Testis (tissue), 2 donors: ENCODE measurements at regions not wholly inside any gene's neighbourhood (a gene's known extent, or its start where the extent isn't known, plus 50 kb on each side); places are given as distances from the start of the nearest gene placed in this dataset.
A peak's percentile ranks its signal among the peaks of the same experiment; 100 is the strongest.

Source experiments
- DNase-seq: peaks from one replicate; pipeline ENCODE4 v3.0.0-alpha.2; 2019
- H3K27ac ChIP-seq, 2 donors: fragments of 200-600 bp; sonication (generic); one replicate each; pipeline ENCODE4 v1.5.1; 2019
- H3K27me3 ChIP-seq: fragments of 200-600 bp; sonication (generic); one replicate; pipeline ENCODE4 v1.5.1; 2019
- H3K36me3 ChIP-seq: fragments of 200-600 bp; sonication (generic); one replicate; pipeline ENCODE4 v1.5.1; 2017; ENCODE audit warnings: low read depth; ENCODE audit errors: missing control alignments
- H3K4me1 ChIP-seq: fragments of 200-600 bp; sonication (generic); one replicate; pipeline ENCODE4 v1.5.1; 2019
- H3K4me3 ChIP-seq, 2 donors: fragments of 200-600 bp; sonication (generic); one replicate each; pipeline ENCODE4 v1.5.1; 2017 to 2019
- H3K9me3 ChIP-seq: fragments of 200-600 bp; sonication (generic); one replicate; pipeline ENCODE4 v1.5.1; 2017
- POLR2A ChIP-seq: fragments of 450-650 bp; IDR thresholded peaks from one replicate; pipeline ENCODE4 v1.6.1; 2017; ENCODE audit warnings: antibody characterized with exemption, mild to moderate bottlenecking, moderate library complexity
- WGBS, 2 donors: methylation state at CpG; one replicate each; pipeline ENCODE4 v1.1.5; 2018; 5-methylcytosine and 5-hydroxymethylcytosine counted together
- intact Hi-C: fragments of 100-400 bp; cut with DNase I; formaldehyde crosslinking; loops from one replicate; pipeline ENCODE4 v1.15.1; 2023; ENCODE audit warnings: low total_unique reads
- TF ChIP-seq, protein P1 (sequence below), 3 experiments: fragments of 450-650 bp in 2 of 3; fragments of 200-600 bp in 1 of 3; sonication (generic) in 1 of 3; IDR thresholded peaks; one replicate each; pipeline ENCODE4 v1.5.1; 2016 to 2019; ENCODE audit warnings: antibody characterized with exemption in 3 of 3, mild to moderate bottlenecking in 2 of 3, moderate library complexity in 1 of 3

DNA sequence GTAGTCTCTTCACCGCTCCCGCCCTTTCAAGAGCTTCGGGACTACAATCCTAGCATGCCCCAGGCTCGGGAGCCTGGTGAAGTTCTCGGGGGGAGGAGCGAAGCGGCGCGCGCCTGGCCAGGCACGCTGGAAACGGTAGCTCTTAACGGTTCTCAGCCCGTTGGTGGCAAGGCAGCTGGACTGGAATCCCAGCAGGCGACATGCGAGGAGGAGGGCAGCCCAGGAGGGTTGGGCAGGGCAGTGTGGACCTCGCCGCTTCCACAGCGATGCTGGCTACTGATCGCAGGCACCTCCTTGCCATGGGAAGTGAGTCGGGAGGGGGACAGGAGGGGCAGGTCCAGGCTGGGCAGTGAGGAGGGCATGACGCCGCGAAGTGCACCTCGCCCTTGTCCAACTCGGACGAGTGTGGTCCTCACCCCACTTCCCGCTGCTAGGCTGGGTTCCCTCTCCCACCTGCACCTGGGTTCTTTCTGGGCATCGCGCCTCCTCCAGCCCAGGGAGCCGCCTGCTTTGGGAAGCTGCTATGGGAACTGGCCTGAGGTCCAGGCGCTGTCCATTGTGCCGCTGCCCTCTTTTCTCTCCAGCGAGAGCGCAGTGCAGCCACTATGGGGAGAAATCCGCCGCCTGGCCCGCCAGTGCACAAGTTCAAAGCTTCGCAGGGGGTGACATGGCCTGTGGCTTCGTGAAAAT, 367.8 kb upstream of the NUPR2 start:
- Histone ChIP-seq H3K9me3 (no peaks in the 10 kb centered on the region), H3K27me3 (no peaks in the 10 kb centered on the region), H3K4me3 (peak overlapping the region; percentile 43 to 44), H3K36me3 (no peaks in the 10 kb centered on the region), H3K4me1 (no peaks in the 10 kb centered on the region), H3K27ac (no peak overlapping the region)
- no peak for TF ChIP-seq POLR2A
- TF ChIP-seq, protein P1, sequence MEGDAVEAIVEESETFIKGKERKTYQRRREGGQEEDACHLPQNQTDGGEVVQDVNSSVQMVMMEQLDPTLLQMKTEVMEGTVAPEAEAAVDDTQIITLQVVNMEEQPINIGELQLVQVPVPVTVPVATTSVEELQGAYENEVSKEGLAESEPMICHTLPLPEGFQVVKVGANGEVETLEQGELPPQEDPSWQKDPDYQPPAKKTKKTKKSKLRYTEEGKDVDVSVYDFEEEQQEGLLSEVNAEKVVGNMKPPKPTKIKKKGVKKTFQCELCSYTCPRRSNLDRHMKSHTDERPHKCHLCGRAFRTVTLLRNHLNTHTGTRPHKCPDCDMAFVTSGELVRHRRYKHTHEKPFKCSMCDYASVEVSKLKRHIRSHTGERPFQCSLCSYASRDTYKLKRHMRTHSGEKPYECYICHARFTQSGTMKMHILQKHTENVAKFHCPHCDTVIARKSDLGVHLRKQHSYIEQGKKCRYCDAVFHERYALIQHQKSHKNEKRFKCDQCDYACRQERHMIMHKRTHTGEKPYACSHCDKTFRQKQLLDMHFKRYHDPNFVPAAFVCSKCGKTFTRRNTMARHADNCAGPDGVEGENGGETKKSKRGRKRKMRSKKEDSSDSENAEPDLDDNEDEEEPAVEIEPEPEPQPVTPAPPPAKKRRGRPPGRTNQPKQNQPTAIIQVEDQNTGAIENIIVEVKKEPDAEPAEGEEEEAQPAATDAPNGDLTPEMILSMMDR (IDR thresholded peaks at IDR 0.05), result no peak
- intact Hi-C loops, result no loop called here
- no peak for DNase-seq
- 45 to 50% methylated on average over 31 to 40 of the region's 40 CpGs for WGBS, 2 donors

DNA sequence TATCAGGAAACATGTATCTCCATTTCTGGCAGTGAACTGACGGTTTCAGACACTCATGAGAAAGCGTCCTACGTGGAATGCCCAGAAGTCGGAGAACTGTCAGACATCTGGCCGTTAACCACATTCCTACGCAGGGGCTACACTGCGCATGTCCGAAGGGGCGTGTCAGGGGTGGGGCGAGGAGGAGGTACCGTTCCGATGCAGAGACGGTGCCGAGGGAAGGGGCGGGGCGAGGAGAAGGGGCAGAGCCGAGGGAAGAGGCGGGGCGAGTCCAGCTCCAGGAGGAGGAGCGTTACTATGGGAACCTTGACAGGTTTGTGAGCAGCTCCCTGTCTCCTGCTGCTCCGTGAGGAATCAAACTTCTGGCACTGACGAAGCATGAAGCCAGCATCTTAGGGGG, 366.9 kb upstream of the NUPR2 start:
- Histone ChIP-seq H3K27ac (no peak overlapping the region), H3K4me3 (peak overlapping the region; percentile 43 to 44), H3K4me1 (no peaks in the 10 kb centered on the region), H3K36me3 (no peaks in the 10 kb centered on the region), H3K27me3 (no peaks in the 10 kb centered on the region), H3K9me3 (no peaks in the 10 kb centered on the region)
- TF ChIP-seq, protein P1 (IDR thresholded peaks at IDR 0.05), result no peak
- no peak for TF ChIP-seq POLR2A
- intact Hi-C loops, result no loop called here
- peak; percentile 91 for DNase-seq
- 37 to 45% methylated on average over 22 of the region's 22 CpGs for WGBS, 2 donors

DNA sequence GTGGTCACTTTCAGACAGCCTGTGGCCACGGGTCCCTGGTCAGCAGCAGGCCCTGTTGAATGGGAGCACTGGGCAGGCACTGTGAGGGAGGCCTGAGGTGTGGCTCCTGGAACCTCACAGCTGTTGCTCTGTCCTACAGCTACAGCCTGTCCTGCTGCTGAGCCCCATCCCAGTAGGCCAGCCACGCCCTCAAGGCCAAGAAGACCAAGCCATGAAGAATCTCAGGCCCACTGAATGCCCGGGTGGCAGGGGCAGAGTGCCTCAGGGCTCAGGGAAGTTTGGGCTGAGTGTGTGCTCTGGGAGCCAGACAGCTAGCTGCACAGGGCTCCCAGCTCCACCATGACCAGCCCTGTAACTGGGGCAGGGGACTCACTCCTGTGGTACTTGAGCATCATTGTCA, 363.5 kb upstream of the NUPR2 start:
- WGBS, 2 donors, result 73 to 80% methylated on average over 1 to 3 of the region's 3 CpGs
- TF ChIP-seq, protein P1 (IDR thresholded peaks at IDR 0.05), result no peak
- no peak for TF ChIP-seq POLR2A
- H3K36me3 ChIP-seq, result no peaks in the 10 kb centered on the region
- no peak overlapping the region for H3K27ac ChIP-seq
- no peak overlapping the region for H3K4me3 ChIP-seq
- DNase-seq, result no peak
- no peaks in the 10 kb centered on the region for H3K4me1 ChIP-seq
- intact Hi-C loops, result no loop called here
- H3K9me3 ChIP-seq, result no peaks in the 10 kb centered on the region
- no peaks in the 10 kb centered on the region for H3K27me3 ChIP-seq

DNA sequence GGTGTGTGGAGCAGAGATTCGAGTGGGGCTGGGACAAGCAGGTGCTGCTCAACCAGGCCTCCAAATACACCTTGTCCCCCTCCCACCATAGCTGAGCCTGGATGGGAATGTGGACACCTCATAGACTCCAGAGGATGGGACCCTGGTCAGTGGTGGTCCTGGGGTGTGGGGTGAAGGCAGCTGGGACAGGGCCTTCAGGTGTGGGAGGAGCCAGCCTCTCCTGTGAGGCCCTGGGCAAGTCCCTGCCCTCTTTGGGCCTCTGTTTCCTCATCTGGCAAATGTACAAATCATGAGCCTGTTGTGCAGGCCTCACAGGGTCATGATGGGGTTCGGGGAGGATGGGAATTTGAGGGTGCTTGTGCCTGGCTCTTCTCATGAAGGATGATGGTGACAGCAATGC, 362.9 kb upstream of the NUPR2 start:
- Histone ChIP-seq H3K4me3 (no peak overlapping the region), H3K4me1 (no peaks in the 10 kb centered on the region), H3K36me3 (no peaks in the 10 kb centered on the region), H3K9me3 (no peaks in the 10 kb centered on the region), H3K27ac (no peak overlapping the region), H3K27me3 (no peaks in the 10 kb centered on the region)
- no peak for DNase-seq
- intact Hi-C loops, result no loop called here
- TF ChIP-seq POLR2A, result no peak
- TF ChIP-seq, protein P1 (IDR thresholded peaks at IDR 0.05), result no peak
- WGBS, 2 donors, result 52 to 100% methylated on average over 1 to 2 of the region's 2 CpGs

DNA sequence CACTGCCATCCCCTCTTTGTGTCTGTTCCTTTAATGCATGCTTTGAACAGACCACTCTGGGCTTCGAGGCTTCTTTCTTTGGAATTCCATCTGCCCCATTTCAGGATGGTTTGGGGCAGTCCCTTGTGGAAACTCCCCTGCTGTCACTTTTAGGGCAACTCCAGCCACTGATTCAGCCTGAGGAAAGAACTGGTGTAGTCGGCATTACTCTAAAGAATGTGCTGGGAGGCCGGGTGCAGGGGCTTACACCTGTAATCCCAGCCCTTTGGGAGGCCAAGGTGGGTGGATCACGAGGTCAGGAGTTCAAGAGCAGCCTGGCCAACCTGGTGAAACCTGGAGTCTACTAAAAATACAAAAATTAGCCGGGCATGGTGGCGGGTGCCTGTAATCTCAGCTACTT, 358.1 kb upstream of the NUPR2 start:
- Histone ChIP-seq H3K27me3 (no peaks in the 10 kb centered on the region), H3K9me3 (no peaks in the 10 kb centered on the region), H3K27ac (no peak overlapping the region), H3K4me3 (no peak overlapping the region), H3K4me1 (no peaks in the 10 kb centered on the region), H3K36me3 (no peaks in the 10 kb centered on the region)
- intact Hi-C loops, result no loop called here
- no peak for DNase-seq
- WGBS, 2 donors, result 59 to 62% methylated on average over 6 of the region's 6 CpGs
- TF ChIP-seq POLR2A, result no peak
- TF ChIP-seq, protein P1 (IDR thresholded peaks at IDR 0.05), result no peak
